HepG2 (cell line): ENCODE measurements at regions not wholly inside any gene's neighbourhood (a gene's known extent, or its start where the extent isn't known, plus 50 kb on each side); places are given as distances from the start of the nearest gene placed in this dataset.

Experiments used
- ATAC-seq: fragments of 200-7000 bp; cut with Tn5 transposase; 3 replicates; pipeline ENCODE4 v1.9.1; 2020; ENCODE audit warnings: mild to moderate bottlenecking, moderate library complexity
- BruUV-seq: library from RNA; stranded (reverse); fragments of 400-500 nt; replicated peaks from 2 replicates; lab custom pipeline; 2021; lab: Mats Ljungman, UMichigan
- CTCF ChIA-PET: fragments of 300-600 bp; formaldehyde crosslinking; extraction: SDS; loops from one replicate; lab custom pipeline; 2021; ENCODE audit warnings: low total read pairs, inconsistent platforms, low intra/inter-chr PET ratio; lab: Yijun Ruan, JAX
- POLR2A ChIA-PET: fragments of 350-600 bp; sonication (Branson Sonifier 250); formaldehyde crosslinking; loops from one replicate; lab custom pipeline; 2020; ENCODE audit warnings: antibody characterized with exemption, inconsistent platforms; lab: Yijun Ruan, JAX
- DNase-seq: peaks from one replicate; pipeline ENCODE4 v3.0.0-alpha.2; 2015; ENCODE audit warnings: low spot score
- FAIRE-seq: peaks from 3 replicates; lab custom pipeline; 2011; peaks lifted over from hg19 to GRCh38; lab: Jason Lieb, UNC
- H2AFZ ChIP-seq: one replicate; pipeline ENCODE4 v1.6.1; 2011; ENCODE audit warnings: low read length, inconsistent platforms
- H3K27ac ChIP-seq: fragments of 300-600 bp; 3 replicates; pipeline ENCODE4 v1.8.0; 2011; ENCODE audit warnings: mixed run types, mild to moderate bottlenecking, mixed read lengths, low read length, inconsistent platforms; ENCODE audit not compliant: insufficient read depth; ENCODE audit errors: extremely low read length
- H3K27me3 ChIP-seq, 2 experiments: fragments of 200-600 bp in 1 of 2; 2 replicates in 1 of 2; 3 replicates in 1 of 2; pipeline versions ENCODE4 v1.6.0 to v1.8.0; 2011; ENCODE audit warnings: low read length in 2 of 2, mild to moderate bottlenecking in 2 of 2, moderate library complexity in 2 of 2, inconsistent platforms in 1 of 2; ENCODE audit not compliant: insufficient read depth in 2 of 2, control insufficient read depth in 1 of 2
- H3K36me3 ChIP-seq, 2 experiments: fragments of 200-600 bp in 1 of 2; replicated peaks in 1 of 2; 2 replicates in 1 of 2; 3 replicates in 1 of 2; pipeline versions ENCODE4 v1.5.1 to v1.8.0; 2011; ENCODE audit warnings: low read length in 2 of 2, inconsistent platforms in 1 of 2; ENCODE audit not compliant: insufficient read depth in 2 of 2, control insufficient read depth in 1 of 2
- H3K4me1 ChIP-seq: 2 replicates; pipeline ENCODE4 v1.5.1; 2012; ENCODE audit warnings: low read length, inconsistent platforms; ENCODE audit not compliant: insufficient read depth
- H3K4me2 ChIP-seq: 2 replicates; pipeline ENCODE4 v1.6.0; 2011; ENCODE audit warnings: low read depth, low read length, inconsistent platforms
- H3K4me3 ChIP-seq, 3 experiments: fragments of 200-600 bp in 1 of 3; sonication (generic), shearing (Covaris generic) in 1 of 3; replicated peaks in 1 of 3; 2 replicates each; pipeline ENCODE4 v1.5.1; 2011 to 2016; ENCODE audit warnings: low read length in 3 of 3, inconsistent platforms in 2 of 3, low read depth in 2 of 3, mild to moderate bottlenecking in 2 of 3, control low read depth in 1 of 3, mixed read lengths in 1 of 3; ENCODE audit not compliant: insufficient read depth in 1 of 3
- H3K79me2 ChIP-seq: one replicate; pipeline ENCODE4 v1.6.1; 2011; ENCODE audit warnings: low read length, inconsistent platforms; ENCODE audit not compliant: insufficient read depth
- H3K9ac ChIP-seq: 2 replicates; pipeline ENCODE4 v1.6.0; 2011; ENCODE audit warnings: mild to moderate bottlenecking, low read depth, low read length, inconsistent platforms; ENCODE audit not compliant: insufficient read depth
- H3K9me3 ChIP-seq: 2 replicates; pipeline ENCODE4 v1.5.1; 2012; ENCODE audit warnings: mild to moderate bottlenecking, low read length
- H4K20me1 ChIP-seq: 2 replicates; pipeline ENCODE4 v1.6.0; 2011; ENCODE audit warnings: inconsistent platforms, mild to moderate bottlenecking, low read length, moderate library complexity; ENCODE audit not compliant: insufficient read depth
- AGO2 ChIP-seq: fragments of 200-400 bp; formaldehyde crosslinking; optimal IDR thresholded peaks from 2 replicates; pipeline ENCODE3; 2017; ENCODE audit warnings: mild to moderate bottlenecking, low read depth, low read length, moderate library complexity
- ARNTL ChIP-seq: sonication (generic); formaldehyde crosslinking; IDR thresholded peaks from 2 replicates; pipeline ENCODE4 v1.4.0; 2020; ENCODE audit warnings: mild to moderate bottlenecking, missing genetic modification reagents
- ATAD3A ChIP-seq: sonication (generic); formaldehyde crosslinking; IDR thresholded peaks from 2 replicates; pipeline ENCODE4 v1.4.0; 2020; ENCODE audit warnings: missing genetic modification reagents
- DMTF1 ChIP-seq: sonication (generic); formaldehyde crosslinking; IDR thresholded peaks from 2 replicates; pipeline ENCODE4 v1.4.0; 2020; ENCODE audit warnings: mild to moderate bottlenecking, missing genetic modification reagents
- ELF4 ChIP-seq: sonication (generic); formaldehyde crosslinking; IDR thresholded peaks from 2 replicates; pipeline ENCODE4 v1.5.0; 2020; ENCODE audit warnings: missing genetic modification reagents, mild to moderate bottlenecking, moderate library complexity, borderline replicate concordance
- MBD4 ChIP-seq: IDR thresholded peaks from 2 replicates; pipeline ENCODE4 v1.6.1; 2012; ENCODE audit warnings: low read length, inconsistent platforms, borderline replicate concordance
- MTA1 ChIP-seq: sonication (generic); formaldehyde crosslinking; IDR thresholded peaks from 2 replicates; pipeline ENCODE4 v1.4.0; 2020; ENCODE audit warnings: missing genetic modification reagents, mild to moderate bottlenecking, borderline replicate concordance
- TEF ChIP-seq: sonication (generic); formaldehyde crosslinking; IDR thresholded peaks from 2 replicates; pipeline ENCODE4 v1.5.0; 2020; ENCODE audit warnings: missing genetic modification reagents
- ZNF605 ChIP-seq: sonication (generic); formaldehyde crosslinking; IDR thresholded peaks from 2 replicates; pipeline ENCODE4 v1.8.0; 2022; ENCODE audit warnings: mild to moderate bottlenecking, missing genetic modification reagents
- ZNF619 ChIP-seq: sonication (generic); formaldehyde crosslinking; IDR thresholded peaks from 2 replicates; pipeline ENCODE4 v1.4.0; 2020; ENCODE audit warnings: mild to moderate bottlenecking, missing genetic modification reagents
- ZNF850 ChIP-seq: sonication (generic); formaldehyde crosslinking; conservative IDR thresholded peaks from 2 replicates; pipeline ENCODE4 v1.9.0; 2021; ENCODE audit warnings: mild to moderate bottlenecking, missing genetic modification reagents
- ZSCAN25 ChIP-seq: sonication (generic); formaldehyde crosslinking; IDR thresholded peaks from 2 replicates; pipeline ENCODE4 v1.8.0; 2022; ENCODE audit warnings: mild to moderate bottlenecking, missing genetic modification reagents
- WGBS: methylation state at CpG from one replicate; pipeline ENCODE4 v1.1.6; 2017; ENCODE audit warnings: low lambda C conversion rate; 5-methylcytosine and 5-hydroxymethylcytosine counted together
- in situ Hi-C: cut with HindIII; loops from 2 replicates; pipeline ENCODE4 v1.10.0; 2017; ENCODE audit warnings: low pct_unique_long_range_greater_than_20kb; ENCODE audit not compliant: extremely low pct_ligation_motif_present
- intact Hi-C: fragments of 100-400 bp; cut with micrococcal nuclease; formaldehyde crosslinking; loops from one replicate; pipeline ENCODE4 v1.10.0; 2022; ENCODE audit not compliant: unreplicated experiment

GRCh38 chr6:71393981-71394432 lies 105.4 kb downstream of the OGFRL1 start:
- Histone ChIP-seq H3K36me3 (no peaks in the 10 kb centered on the region), H3K27ac (no peak overlapping the region), H3K79me2 (no peaks in the 10 kb centered on the region), H3K4me3 (no peak overlapping the region), H4K20me1 (no peaks in the 10 kb centered on the region), H3K4me1 (no peaks in the 10 kb centered on the region), H2AFZ (no peak overlapping the region), H3K27me3 (no peaks in the 10 kb centered on the region), H3K9me3 (no peaks in the 10 kb centered on the region), H3K4me2 (no peak overlapping the region), H3K9ac (no peak overlapping the region)
- TF ChIP-seq AGO2, result no peak
- TF ChIP-seq ARNTL (CRISPR knock-in tag), result no peak
- no peak for TF ChIP-seq MTA1 (CRISPR knock-in tag)
- no peak for TF ChIP-seq ELF4 (CRISPR knock-in tag)
- TF ChIP-seq ZNF605 (CRISPR knock-in tag), result no peak
- TF ChIP-seq DMTF1, result no peak
- TF ChIP-seq MBD4, result no peak
- no peak for TF ChIP-seq ZNF619
- no peak for TF ChIP-seq ZNF850 (CRISPR knock-in tag)
- TF ChIP-seq ATAD3A, result no peak
- TF ChIP-seq ZSCAN25 (CRISPR knock-in tag), result no peak
- TF ChIP-seq TEF (CRISPR knock-in tag), result no peak
- ATAC-seq, result no peak
- no peak for FAIRE-seq
- ChIA-PET POLR2A (no interaction called here), CTCF (no interaction called here)
- BruUV-seq, result no TSS peak
- DNase-seq, result no peak
- in situ Hi-C loops (loop anchor here (25.0 kb wide), 1 partner anchor 693 kb away; no protein-coding TSS in a partner anchor), intact Hi-C loops (no loop called here)
- WGBS, result 48% methylated on average over 1 of the region's 1 CpG
